HFF-Myc (cell line): ENCODE measurements at regions not wholly inside any gene's neighbourhood (a gene's known extent, or its start where the extent isn't known, plus 50 kb on each side); places are given as distances from the start of the nearest gene placed in this dataset.

Experiments
- DNase-seq: peaks from one replicate; pipeline ENCODE4 v3.0.0-alpha.2; 2011; ENCODE audit warnings: low read depth; ENCODE audit errors: extremely low read depth
- H3K4me3 ChIP-seq: replicated peaks from 2 replicates; pipeline ENCODE4 v1.5.1; 2011; ENCODE audit warnings: low read depth, mild to moderate bottlenecking, control low read depth, low read length
- TF ChIP-seq, protein P1 (sequence below): IDR thresholded peaks from 2 replicates; pipeline ENCODE4 v1.5.1; 2012; ENCODE audit warnings: mild to moderate bottlenecking, low read depth, low read length, control low read depth; ENCODE audit errors: missing control alignments

DNA sequence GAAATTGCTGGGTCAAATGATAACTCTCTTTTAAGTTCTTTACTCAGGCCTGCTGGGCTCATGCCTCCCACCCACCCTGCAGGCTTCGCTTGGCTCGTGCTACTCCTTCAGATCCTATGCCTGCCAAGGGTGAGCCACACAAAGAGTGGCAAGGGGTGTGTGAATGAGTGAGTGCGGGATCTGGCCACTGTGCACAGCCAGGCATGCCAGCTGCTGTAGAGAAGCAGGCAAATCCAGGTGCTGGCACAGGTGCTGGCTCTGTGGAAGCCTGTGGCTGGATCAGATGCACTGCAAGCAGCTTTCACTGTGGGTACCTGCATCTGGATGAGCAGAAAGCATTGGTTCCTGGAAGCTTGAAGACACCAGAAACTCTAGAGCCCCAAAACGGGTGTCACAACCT, 1055.7 kb upstream of the EPHA6 start:
- TF ChIP-seq, protein P1, sequence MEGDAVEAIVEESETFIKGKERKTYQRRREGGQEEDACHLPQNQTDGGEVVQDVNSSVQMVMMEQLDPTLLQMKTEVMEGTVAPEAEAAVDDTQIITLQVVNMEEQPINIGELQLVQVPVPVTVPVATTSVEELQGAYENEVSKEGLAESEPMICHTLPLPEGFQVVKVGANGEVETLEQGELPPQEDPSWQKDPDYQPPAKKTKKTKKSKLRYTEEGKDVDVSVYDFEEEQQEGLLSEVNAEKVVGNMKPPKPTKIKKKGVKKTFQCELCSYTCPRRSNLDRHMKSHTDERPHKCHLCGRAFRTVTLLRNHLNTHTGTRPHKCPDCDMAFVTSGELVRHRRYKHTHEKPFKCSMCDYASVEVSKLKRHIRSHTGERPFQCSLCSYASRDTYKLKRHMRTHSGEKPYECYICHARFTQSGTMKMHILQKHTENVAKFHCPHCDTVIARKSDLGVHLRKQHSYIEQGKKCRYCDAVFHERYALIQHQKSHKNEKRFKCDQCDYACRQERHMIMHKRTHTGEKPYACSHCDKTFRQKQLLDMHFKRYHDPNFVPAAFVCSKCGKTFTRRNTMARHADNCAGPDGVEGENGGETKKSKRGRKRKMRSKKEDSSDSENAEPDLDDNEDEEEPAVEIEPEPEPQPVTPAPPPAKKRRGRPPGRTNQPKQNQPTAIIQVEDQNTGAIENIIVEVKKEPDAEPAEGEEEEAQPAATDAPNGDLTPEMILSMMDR = no peak
- no peak overlapping the region for H3K4me3 ChIP-seq
- no peak for DNase-seq

DNA sequence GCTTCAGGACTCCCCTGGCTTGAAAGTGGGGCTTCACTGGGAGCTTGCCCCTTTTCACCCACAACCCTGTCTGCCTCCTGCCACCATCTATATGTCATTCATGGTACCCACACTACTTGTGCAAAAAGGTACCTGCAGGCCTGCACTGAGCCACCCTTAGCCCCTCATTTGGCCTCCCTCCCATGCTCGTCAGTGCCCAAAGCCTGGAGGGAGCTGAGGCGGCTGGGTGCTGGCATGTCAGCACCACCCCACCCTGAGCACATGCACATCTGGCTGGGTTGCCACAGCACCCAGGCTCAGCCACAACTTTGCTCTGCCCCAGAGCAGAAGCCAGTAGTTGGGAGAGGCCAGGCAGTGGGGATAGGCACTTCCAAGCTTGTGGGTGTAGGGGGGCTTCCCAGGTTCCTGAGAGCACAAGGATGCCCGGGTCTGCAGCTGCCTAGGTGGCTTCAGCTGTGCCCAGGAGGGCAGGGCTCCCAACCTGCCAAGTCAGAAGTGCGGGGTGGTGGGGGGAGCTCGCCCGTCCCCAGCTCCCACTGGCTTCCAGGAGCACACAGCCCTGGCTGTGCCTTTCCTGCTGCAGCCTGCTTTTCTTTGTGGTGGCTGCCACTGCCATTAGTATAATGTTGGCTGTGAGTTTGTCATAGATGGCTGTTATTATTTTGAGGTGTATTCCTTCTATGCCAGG, 1054.6 kb upstream of the EPHA6 start:
- TF ChIP-seq, protein P1 = no peak
- no peak for DNase-seq

DNA sequence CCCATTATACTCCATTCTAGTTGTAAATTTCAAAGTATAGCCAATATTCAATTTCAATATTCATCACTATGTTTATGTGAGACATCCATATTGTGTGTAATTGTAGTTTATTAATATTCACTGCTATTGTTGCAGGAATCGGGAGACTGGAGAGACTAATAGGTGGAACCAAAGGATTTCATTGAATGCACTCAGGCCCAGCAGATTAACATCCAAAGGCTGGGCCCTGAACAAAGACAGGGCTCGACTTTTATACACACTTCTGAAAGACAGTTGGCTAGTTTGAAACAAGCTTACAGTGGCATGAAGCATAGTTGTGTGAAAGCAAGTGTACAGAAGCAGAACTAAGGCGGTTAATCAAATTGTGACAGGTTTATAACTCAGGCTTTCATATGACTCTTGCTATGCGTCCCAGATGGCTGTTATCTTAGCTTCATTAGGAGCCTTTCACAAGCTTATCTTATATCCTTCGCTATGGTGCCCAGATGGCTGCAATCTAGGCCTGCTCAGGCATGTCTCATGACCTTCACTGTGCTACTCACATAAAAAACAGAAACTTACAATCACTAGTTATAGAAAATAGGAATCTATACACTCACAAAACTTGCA, 1038.8 kb upstream of the EPHA6 start:
- TF ChIP-seq, protein P1 = no peak
- H3K4me3 ChIP-seq = no peak overlapping the region
- DNase-seq = no peak

More for the DNA sequence above, 1054.6 kb upstream of the EPHA6 start:
- H3K4me3 ChIP-seq = no peak overlapping the region

DNA sequence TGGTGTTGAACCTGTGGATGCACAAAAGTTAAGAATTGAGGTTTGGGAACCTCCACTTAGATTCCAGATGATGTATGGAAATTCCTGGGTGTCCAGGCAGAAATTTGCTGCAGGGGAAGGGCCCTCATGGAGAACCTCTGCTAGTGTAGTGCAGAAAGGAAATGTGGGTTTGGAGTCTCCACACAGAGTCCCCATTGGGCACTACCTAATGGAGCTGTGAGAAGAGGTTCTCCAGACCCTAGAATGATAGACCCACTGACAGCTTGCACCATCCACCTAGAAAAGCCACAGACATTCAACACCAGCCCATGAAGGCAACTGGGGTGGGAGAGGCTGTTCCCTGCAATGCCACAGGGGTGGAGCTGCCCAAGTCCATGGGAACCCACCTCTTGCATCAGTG, 1032.8 kb upstream of the EPHA6 start:
- TF ChIP-seq, protein P1 = no peak
- H3K4me3 ChIP-seq = no peak overlapping the region
- no peak for DNase-seq

DNA sequence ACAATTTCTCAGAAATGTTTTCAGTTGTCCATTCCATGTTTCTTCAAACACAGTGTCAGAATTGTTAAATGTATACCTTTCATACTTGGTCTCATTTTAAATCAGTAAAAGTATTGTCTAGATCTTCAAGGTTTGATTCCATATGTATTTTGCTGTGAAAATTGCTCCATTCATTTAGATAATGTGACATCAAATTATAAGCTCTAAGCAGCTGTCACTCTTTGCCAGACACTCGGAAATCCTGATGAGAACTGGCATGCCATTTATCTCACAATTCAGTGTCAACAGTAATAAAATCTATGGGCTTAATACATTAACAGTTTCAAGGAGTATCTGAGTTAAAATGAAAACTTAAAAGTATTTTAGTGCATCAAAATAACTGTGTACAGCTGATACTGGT, 1025.3 kb upstream of the EPHA6 start:
- no peak for DNase-seq
- no peak overlapping the region for H3K4me3 ChIP-seq
- TF ChIP-seq, protein P1 = no peak

DNA sequence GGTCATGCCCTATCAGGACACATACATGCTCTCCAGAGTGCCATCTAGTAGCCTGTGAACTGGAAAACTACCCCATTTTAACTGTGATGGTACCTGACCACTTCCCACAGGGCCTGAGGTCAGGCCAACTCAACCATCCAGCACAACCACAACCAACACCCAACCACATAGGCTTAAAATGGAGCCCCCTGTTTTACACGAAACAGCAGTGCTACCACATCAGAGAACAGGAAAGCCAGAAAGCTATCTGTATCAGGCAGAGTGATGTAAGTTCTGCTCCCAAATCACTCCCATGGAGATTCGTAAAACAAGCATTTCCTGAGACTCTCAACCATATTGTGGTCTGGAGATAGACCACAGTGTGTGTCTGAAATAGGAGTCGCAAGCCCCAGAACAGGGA, 1017.3 kb upstream of the EPHA6 start:
- no peak for DNase-seq
- no peak overlapping the region for H3K4me3 ChIP-seq
- TF ChIP-seq, protein P1 = no peak

DNA sequence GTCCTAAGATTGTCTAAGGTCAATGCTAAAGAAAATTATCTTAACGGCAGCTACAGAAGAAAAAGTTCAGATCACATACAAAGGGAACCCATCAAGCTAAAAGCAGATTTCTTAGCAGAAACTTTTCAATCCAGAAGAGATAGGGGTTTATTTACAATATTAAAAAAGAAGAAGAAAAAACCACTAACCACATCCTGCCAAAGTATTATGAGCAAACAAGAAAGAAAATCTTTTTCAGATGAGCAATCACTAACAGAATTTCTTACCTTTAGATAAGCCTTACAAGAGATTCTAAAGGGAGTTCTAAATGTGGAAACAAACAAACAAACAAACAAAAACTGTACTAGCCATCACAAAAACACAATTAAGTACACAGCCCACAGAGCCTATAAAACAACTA, 1015.8 kb upstream of the EPHA6 start:
- DNase-seq = no peak
- no peak overlapping the region for H3K4me3 ChIP-seq
- TF ChIP-seq, protein P1 = no peak
